HG03457 (cell line): ENCODE measurements at regions not wholly inside any gene's neighbourhood (a gene's known extent, or its start where the extent isn't known, plus 50 kb on each side); places are given as distances from the start of the nearest gene placed in this dataset.

Experiments used
- ATAC-seq: cut with Tn5 transposase; IDR thresholded peaks from one replicate; pipeline ENCODE4 v1.9.1; 2021; ENCODE audit warnings: moderate number of reproducible peaks; ENCODE audit not compliant: unreplicated experiment

- ATAC-seq, result no peak
These were observed 170.2 kb downstream of the THBS2 start for GRCh38 chr6:169083508-169083874.

GRCh38 chr6:169082817-169083507, 170.7 kb downstream of the THBS2 start:
- no peak for ATAC-seq

DNA sequence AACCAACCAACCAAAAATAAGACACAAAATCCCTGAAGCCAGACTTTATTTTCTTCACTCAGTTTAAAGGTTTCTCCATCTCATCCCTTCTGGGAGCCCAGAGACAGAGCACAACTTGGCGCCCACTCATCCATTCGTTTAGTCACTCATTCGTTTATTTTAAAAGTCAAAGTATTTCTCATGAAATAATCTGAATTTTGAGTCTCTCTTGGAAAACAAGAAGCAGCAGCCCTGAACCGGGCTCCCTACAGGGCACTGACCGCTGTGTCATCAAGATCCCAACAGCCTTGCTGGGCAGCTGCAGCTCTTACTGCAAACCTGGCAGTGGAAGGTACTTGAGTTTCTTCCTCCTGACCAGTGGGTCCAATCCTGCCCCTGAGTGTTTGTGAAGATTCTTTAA, 171.6 kb downstream of the THBS2 start:
- ATAC-seq, result no peak

- ATAC-seq, result no peak
These were observed 172.4 kb downstream of the THBS2 start for GRCh38 chr6:169081248-169081647.

- ATAC-seq, result no peak
These were observed 174.0 kb downstream of the THBS2 start for GRCh38 chr6:169079650-169080049.

GRCh38 chr6:169078399-169079145, 175.1 kb downstream of the THBS2 start:
- ATAC-seq, result no peak

DNA sequence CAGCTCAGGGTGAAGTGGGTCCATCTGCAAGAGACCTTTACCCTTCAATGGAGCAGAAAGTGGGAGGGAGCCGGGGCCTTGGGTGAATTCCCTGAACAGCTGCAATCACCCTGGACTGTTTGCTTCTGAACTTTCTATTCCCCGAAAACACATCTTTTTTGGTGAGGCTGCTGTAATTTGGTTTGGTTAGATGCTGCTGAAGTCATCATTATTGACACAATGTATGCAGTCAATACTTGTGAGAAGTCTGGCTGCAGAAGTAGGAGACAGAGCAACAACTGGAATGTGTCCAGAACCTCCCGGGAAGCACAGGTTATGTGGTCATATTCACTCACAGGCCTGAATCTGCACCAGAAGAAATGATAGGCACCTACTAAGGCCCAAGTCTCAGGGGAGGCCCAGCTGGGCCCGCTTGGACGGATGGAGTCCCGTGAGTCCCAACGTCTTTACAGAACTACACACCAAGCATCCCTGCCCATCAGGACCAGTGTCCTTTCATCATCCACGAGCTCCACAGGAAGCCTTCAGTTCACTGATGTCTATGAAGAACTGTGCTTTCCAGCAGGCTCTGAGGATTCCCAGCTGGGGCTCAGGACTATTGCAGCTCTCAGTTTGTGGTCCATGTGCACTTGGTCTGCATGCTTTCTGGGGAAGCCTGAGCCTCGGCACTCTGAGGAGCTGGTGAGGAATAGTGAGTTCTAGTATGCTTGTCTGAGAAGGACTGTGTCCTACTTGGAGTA, 177.6 kb downstream of the THBS2 start:
- ATAC-seq, result no peak

DNA sequence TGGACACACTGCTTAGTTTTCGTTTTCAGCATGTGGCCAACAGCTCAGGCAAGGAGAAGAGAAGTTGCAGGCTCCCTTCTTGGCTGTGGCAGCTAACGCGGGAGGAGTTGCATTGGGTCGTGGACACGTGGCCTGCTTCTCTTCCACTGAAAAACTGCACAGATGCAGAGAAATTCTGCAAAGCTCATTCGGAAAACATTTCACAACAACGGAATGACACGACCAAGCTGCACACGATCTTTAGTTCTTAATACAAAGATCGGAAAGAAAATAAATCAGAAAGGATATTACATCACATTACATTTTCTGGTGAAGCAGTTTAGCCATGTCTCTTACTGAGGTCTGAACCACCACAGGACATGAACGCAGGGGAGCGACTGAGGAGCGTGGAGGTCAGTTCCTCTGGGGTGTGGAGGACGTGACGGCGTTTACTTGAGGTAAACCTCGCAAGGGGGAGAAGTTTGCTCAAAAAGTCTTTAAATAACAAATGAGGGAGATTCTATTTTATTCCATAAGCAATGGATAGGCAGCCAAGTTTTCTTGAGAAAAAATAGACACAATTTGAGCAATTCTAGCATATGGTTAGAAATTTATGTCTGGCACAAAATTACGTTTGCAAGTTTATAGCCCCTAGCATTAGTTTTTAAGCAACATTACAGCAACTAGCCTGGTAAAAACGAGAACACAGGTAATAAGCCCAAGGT, 178.3 kb downstream of the THBS2 start:
- no peak for ATAC-seq

DNA sequence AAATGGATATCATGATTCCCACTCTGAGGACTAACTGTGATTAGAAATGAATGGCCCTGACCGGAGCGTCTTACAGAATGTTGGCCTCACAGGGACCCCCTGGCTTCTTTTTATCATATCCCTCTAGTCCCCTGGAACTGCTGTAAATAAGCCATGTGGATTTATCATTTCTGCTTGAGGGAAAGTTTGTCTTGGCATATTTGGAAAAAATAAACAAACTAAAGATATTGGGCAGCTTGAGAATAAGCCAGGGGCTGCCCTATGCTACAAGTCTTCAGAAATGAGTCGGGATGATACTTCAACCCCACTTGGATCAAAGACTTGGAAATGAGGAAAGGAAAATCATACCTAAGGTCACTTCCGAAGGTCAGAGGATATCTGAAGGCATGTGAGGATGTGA, 179.1 kb downstream of the THBS2 start:
- ATAC-seq, result no peak

- no peak for ATAC-seq
These were observed 180.3 kb downstream of the THBS2 start for GRCh38 chr6:169073311-169073710.

GRCh38 chr6:169072127-169073042, 181.3 kb downstream of the THBS2 start:
- no peak for ATAC-seq

DNA sequence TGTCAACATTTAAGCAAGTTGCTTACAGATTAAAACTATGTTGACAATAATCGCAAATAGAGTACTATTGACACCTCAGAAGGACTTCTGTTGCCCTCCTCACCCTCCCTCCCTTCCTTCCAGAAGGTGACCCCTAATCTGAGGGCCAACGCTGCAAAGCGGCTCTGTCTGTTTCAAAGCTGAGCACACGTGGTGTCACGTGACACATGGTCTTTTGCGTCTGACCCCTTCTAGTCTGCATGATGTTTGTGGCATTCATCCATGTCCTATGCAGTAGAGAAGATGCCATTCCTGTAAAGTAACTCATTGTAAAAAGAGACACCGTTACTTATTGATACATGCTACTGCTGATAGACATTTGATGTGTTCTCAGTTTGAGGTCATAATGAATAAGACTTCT, 182.3 kb downstream of the THBS2 start:
- no peak for ATAC-seq

GRCh38 chr6:169070506-169071176, 183.0 kb downstream of the THBS2 start:
- ATAC-seq, result no peak

- no peak for ATAC-seq
These were observed 184.3 kb downstream of the THBS2 start for GRCh38 chr6:169069356-169069755.

GRCh38 chr6:169064194-169064593, 189.5 kb downstream of the THBS2 start:
- ATAC-seq, result no peak

GRCh38 chr6:169062272-169062671, 191.4 kb downstream of the THBS2 start:
- no peak for ATAC-seq

GRCh38 chr6:169058634-169059033, 195.0 kb downstream of the THBS2 start:
- no peak for ATAC-seq

DNA sequence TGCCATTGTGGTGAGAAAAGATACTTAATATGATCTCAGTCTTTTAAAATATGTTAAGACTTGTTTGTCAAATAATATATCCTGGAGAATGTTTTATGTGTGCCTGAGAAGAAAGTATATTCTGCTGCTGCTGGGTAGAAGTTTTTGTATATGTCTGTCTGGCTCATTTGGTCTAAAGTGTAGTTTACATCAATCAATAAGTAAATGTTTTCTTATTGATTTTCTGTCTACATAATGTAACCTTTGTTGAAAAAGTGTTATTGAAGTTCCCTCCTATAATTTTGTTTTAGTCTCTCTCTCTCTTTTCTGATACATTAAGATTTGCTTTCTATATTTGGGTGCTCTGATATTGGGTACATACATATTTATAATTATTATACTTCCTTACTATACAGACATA, 201.2 kb downstream of the THBS2 start:
- no peak for ATAC-seq

DNA sequence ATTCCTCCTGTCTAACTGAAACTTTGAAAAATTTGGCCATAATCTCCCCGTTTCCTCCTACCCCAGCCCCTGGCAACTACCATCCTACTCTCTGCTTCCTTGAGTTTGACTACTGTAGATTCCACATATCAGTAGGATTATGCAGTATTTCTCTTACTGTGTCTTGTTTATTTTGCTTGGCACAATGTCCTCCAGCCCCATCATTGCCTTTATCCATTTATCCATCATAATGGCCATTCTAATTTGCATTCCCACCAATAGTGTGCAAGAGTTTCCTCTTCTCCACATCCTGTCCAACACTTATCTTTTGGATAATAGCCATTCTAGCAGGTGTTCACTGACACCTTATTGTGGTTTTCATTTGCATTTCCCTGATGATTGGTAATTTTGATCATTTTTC, 202.3 kb downstream of the THBS2 start:
- ATAC-seq, result no peak

GRCh38 chr6:169048865-169049205, 204.8 kb downstream of the THBS2 start:
- ATAC-seq, result no peak
